ENCODE measurements at regions not wholly inside any gene's neighbourhood (a gene's known extent, or its start where the extent isn't known, plus 50 kb on each side); places are given as distances from the start of the nearest gene placed in this dataset.

DNA sequence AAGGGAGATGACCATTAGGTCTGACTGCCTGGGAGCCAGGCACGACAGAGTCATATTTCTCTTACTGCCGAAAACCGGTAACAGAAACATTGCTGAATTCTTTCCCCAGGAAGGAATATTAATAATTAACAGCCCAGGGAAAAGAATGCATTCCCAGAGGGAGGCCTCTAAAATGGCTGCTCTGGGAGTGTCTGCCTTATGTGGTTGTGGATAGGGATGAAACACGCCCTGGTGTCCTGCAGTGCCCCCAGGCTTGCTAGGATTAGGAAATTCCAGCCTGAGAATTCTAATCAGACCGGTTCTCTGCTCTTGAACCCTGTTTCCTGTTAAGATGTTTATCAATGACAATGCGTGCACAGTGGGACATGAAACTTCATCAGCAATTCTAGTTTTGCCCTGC lies 226.7 kb downstream of the GPAM start:
- intact Hi-C loops (cut with micrococcal nuclease) = no loop called here
- Histone ChIP-seq H3K14ac (replicated peaks; ENCODE audit: low read depth, low read length) (no peak overlapping the region), H3K27me3 (ENCODE audit: control insufficient read depth, insufficient read depth, low read length) (no peaks in the 10 kb centered on the region), H2AK5ac (ENCODE audit: low read depth, low read length) (no peak overlapping the region), H2AFZ (replicated peaks; ENCODE audit: low read length, poor library complexity) (no peak overlapping the region), H4K8ac (ENCODE audit: low read depth in 2 of 2, low read length in 2 of 2) (no peak overlapping the region), H3K23ac (ENCODE audit: low read depth, low read length) (no peak overlapping the region), H3K4me2 (ENCODE audit: low read depth, low read length) (no peak overlapping the region), H3K4ac (ENCODE audit: low read depth, low read length) (no peak overlapping the region), H3K9me3 (ENCODE audit: control insufficient read depth, insufficient read depth, low read length) (peaks cover 19% of the 10 kb centered on the region), H4K20me1 (ENCODE audit: insufficient read depth, low read length) (no peaks in the 10 kb centered on the region), H4K5ac (ENCODE audit: low read depth, low read length) (no peak overlapping the region), H4K91ac (ENCODE audit: insufficient read depth, low read depth, low read length) (no peak overlapping the region), H3K9me1 (ENCODE audit: insufficient read depth, low read length) (no peaks in the 10 kb centered on the region), H3K9ac (ENCODE audit: low read depth, low read length) (no peak overlapping the region), H3K27ac (ENCODE audit: insufficient read depth, low read length) (no peak overlapping the region), H2BK20ac (ENCODE audit: low read depth, low read length) (no peak overlapping the region), H3K4me1 (ENCODE audit: control insufficient read depth, insufficient read depth, low read length) (no peaks in the 10 kb centered on the region), H2BK15ac (ENCODE audit: low read depth, low read length) (no peak overlapping the region), H3K79me1 (ENCODE audit: low read depth in 1 of 2, low read length in 2 of 2) (no peaks in the 10 kb centered on the region), H2BK5ac (ENCODE audit: low read depth, low read length, poor library complexity, severe bottlenecking) (no peak overlapping the region), H2BK120ac (ENCODE audit: low read depth, low read length) (no peak overlapping the region), H3K56ac (ENCODE audit: extremely low read depth, insufficient read depth, low read length) (no peak overlapping the region), H3K36me3 (ENCODE audit: control insufficient read depth, insufficient read depth, low read length) (no peaks in the 10 kb centered on the region), H3K18ac (ENCODE audit: low read depth, low read length) (no peak overlapping the region), H3K4me3 (ENCODE audit: insufficient read depth, low read depth, low read length) (no peak overlapping the region), H2AK9ac (replicated peaks; ENCODE audit: low read depth, low read length, poor library complexity) (no peak overlapping the region)
- no CpG with 5 or more reads among the region's 6 CpGs for WGBS, 2 experiments (ENCODE audit: extremely low coverage in 2 of 2, insufficient read length in 1 of 2)
- in situ Hi-C loops (cut with MboI; ENCODE audit: low sequenced_read_pairs) = no loop called here
- TF ChIP-seq MAZ (IDR thresholded peaks at IDR 0.05; ENCODE audit: borderline replicate concordance, low read depth, low read length) (no peak), BHLHE40 (IDR thresholded peaks at IDR 0.05; ENCODE audit: low read depth, low read length) (no peak), RCOR1 (IDR thresholded peaks at IDR 0.05; ENCODE audit: insufficient replicate concordance, low read length) (no peak), MXI1 (IDR thresholded peaks at IDR 0.05; ENCODE audit: borderline replicate concordance, low read depth, low read length) (no peak), POLR2A (IDR thresholded peaks at IDR 0.05; ENCODE audit: low read depth, low read length) (no peak), CHD1 (IDR thresholded peaks at IDR 0.05; ENCODE audit: low read depth, low read length) (no peak), SMC3 (IDR thresholded peaks at IDR 0.05; ENCODE audit: low read depth, low read length) (no peak), MAFK (IDR thresholded peaks at IDR 0.05; ENCODE audit: low read depth, low read length) (no peak), CEBPB (IDR thresholded peaks at IDR 0.05; ENCODE audit: low read depth, low read length) (no peak), FOS (IDR thresholded peaks at IDR 0.05; ENCODE audit: low read depth, low read length) (no peak)
- TF ChIP-seq, protein P1, sequence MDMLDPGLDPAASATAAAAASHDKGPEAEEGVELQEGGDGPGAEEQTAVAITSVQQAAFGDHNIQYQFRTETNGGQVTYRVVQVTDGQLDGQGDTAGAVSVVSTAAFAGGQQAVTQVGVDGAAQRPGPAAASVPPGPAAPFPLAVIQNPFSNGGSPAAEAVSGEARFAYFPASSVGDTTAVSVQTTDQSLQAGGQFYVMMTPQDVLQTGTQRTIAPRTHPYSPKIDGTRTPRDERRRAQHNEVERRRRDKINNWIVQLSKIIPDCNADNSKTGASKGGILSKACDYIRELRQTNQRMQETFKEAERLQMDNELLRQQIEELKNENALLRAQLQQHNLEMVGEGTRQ (IDR thresholded peaks at IDR 0.05; ENCODE audit: low read depth, low read length) = no peak
- TF ChIP-seq, protein P2, sequence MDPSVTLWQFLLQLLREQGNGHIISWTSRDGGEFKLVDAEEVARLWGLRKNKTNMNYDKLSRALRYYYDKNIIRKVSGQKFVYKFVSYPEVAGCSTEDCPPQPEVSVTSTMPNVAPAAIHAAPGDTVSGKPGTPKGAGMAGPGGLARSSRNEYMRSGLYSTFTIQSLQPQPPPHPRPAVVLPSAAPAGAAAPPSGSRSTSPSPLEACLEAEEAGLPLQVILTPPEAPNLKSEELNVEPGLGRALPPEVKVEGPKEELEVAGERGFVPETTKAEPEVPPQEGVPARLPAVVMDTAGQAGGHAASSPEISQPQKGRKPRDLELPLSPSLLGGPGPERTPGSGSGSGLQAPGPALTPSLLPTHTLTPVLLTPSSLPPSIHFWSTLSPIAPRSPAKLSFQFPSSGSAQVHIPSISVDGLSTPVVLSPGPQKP (IDR thresholded peaks at IDR 0.05; ENCODE audit: borderline replicate concordance, low read depth, low read length) = no peak
- no peak for DNase-seq
- ChIA-PET POLR2A (ENCODE audit: unreplicated experiment) (no interaction called here), CTCF (no interaction called here)
- no TSS peak for BruUV-seq (replicated peaks)
- no peak for ATAC-seq (ENCODE audit: low read depth)
- dilution Hi-C loops (cut with HindIII; ENCODE audit: low sequenced_read_pairs, unreplicated experiment) = no loop called here
